WTC11 (cell line): ENCODE measurements at regions not wholly inside any gene's neighbourhood (a gene's known extent, or its start where the extent isn't known, plus 50 kb on each side); places are given as distances from the start of the nearest gene placed in this dataset.

Experiments
- ATAC-seq: fragments of 200-7000 bp; cut with Tn5 transposase; 2 replicates; pipeline ENCODE4 v1.10.0; 2021; ENCODE audit warnings: mild to moderate bottlenecking, moderate library complexity
- CTCF ChIA-PET: fragments of 300-600 bp; sonication (Branson Sonifier 250); formaldehyde crosslinking; loops from one replicate; lab custom pipeline; 2021; ENCODE audit warnings: antibody characterized with exemption; lab: Charles Lee
- POLR2A ChIA-PET: fragments of 350-600 bp; sonication (Branson Sonifier 250); formaldehyde crosslinking; loops from one replicate; lab custom pipeline; 2021; ENCODE audit warnings: antibody characterized with exemption; lab: Charles Lee
- DNase-seq: peaks from one replicate; pipeline ENCODE4 v3.0.0; 2021; ENCODE audit warnings: low spot score
- H3K27ac Mint-ChIP-seq: 2 replicates; pipeline ENCODE4 v1.8.0; 2021; ENCODE audit warnings: mixed read lengths
- H3K27me3 Mint-ChIP-seq: 2 replicates; pipeline ENCODE4 v1.8.0; 2021; ENCODE audit warnings: low read depth, mild to moderate bottlenecking, moderate library complexity, mixed read lengths
- H3K36me3 Mint-ChIP-seq: 2 replicates; pipeline ENCODE4 v1.8.0; 2021; ENCODE audit warnings: mixed read lengths
- H3K4me1 Mint-ChIP-seq: 2 replicates; pipeline ENCODE4 v1.8.0; 2022; ENCODE audit warnings: mixed read lengths
- H3K4me3 Mint-ChIP-seq: 2 replicates; pipeline ENCODE4 v1.8.0; 2021; ENCODE audit warnings: mild to moderate bottlenecking, moderate library complexity, mixed read lengths
- H3K9me3 Mint-ChIP-seq: 2 replicates; pipeline ENCODE4 v1.8.0; 2021; ENCODE audit warnings: mixed read lengths
- ESRRA ChIP-seq: sonication (generic); formaldehyde crosslinking; IDR thresholded peaks from 2 replicates; pipeline ENCODE4 v1.8.1; 2022; ENCODE audit warnings: mild to moderate bottlenecking, missing genetic modification reagents, borderline replicate concordance
- FOXP1 ChIP-seq: sonication (generic); formaldehyde crosslinking; IDR thresholded peaks from 2 replicates; pipeline ENCODE4 v1.8.0; 2022; ENCODE audit warnings: missing genetic modification reagents, mild to moderate bottlenecking, moderate library complexity, borderline replicate concordance
- GRHL2 ChIP-seq: fragments of 250-450 bp; sonication (Bioruptor Pico); IDR thresholded peaks from 2 replicates; pipeline ENCODE4 v1.8.0; 2022; ENCODE audit warnings: mild to moderate bottlenecking, moderate library complexity; ENCODE audit not compliant: insufficient replicate concordance, severe bottlenecking
- GTF2I ChIP-seq: fragments of 250-450 bp; sonication (Bioruptor Pico); conservative IDR thresholded peaks from 2 replicates; pipeline ENCODE4 v1.4.0; 2021; ENCODE audit warnings: mild to moderate bottlenecking
- MXD4 ChIP-seq: fragments of 250-450 bp; sonication (Bioruptor Pico); IDR thresholded peaks from 2 replicates; pipeline ENCODE4 v1.8.0; 2021; ENCODE audit warnings: mild to moderate bottlenecking, moderate library complexity, borderline replicate concordance
- MYBL2 ChIP-seq: sonication (generic); formaldehyde crosslinking; IDR thresholded peaks from 2 replicates; pipeline ENCODE4 v1.8.1; 2023; ENCODE audit warnings: mild to moderate bottlenecking, moderate library complexity, missing genetic modification reagents
- NR1H2 ChIP-seq: sonication (generic); formaldehyde crosslinking; IDR thresholded peaks from 2 replicates; pipeline ENCODE4 v1.9.0; 2021; ENCODE audit warnings: mild to moderate bottlenecking, moderate library complexity, missing genetic modification reagents
- PRRX2 ChIP-seq: fragments of 250-450 bp; sonication (Bioruptor Pico); IDR thresholded peaks from 2 replicates; pipeline ENCODE4 v1.8.0; 2021; ENCODE audit warnings: mild to moderate bottlenecking
- RELA ChIP-seq: sonication (generic); formaldehyde crosslinking; IDR thresholded peaks from 2 replicates; pipeline ENCODE4 v1.8.1; 2022; ENCODE audit warnings: missing genetic modification reagents, mild to moderate bottlenecking, borderline replicate concordance
- SMAD3 ChIP-seq: sonication (generic); formaldehyde crosslinking; IDR thresholded peaks from 2 replicates; pipeline ENCODE4 v1.8.0; 2022; ENCODE audit warnings: missing genetic modification reagents, mild to moderate bottlenecking, borderline replicate concordance
- SP1 ChIP-seq: sonication (generic); formaldehyde crosslinking; conservative IDR thresholded peaks from 2 replicates; pipeline ENCODE4 v1.8.1; 2022; ENCODE audit warnings: missing genetic modification reagents
- TCF7 ChIP-seq: sonication (generic); formaldehyde crosslinking; IDR thresholded peaks from 2 replicates; pipeline ENCODE4 v1.8.0; 2022; ENCODE audit warnings: mild to moderate bottlenecking, low read depth, missing genetic modification reagents, moderate library complexity
- TEAD4 ChIP-seq: sonication (generic); formaldehyde crosslinking; IDR thresholded peaks from 2 replicates; pipeline ENCODE4 v1.8.0; 2022; ENCODE audit warnings: mild to moderate bottlenecking, missing genetic modification reagents
- ZNF263 ChIP-seq: sonication (generic); formaldehyde crosslinking; IDR thresholded peaks from 2 replicates; pipeline ENCODE4 v1.8.1; 2022; ENCODE audit warnings: low read depth, mild to moderate bottlenecking, moderate library complexity, missing genetic modification reagents
- ZNF416 ChIP-seq: fragments of 250-450 bp; sonication (Bioruptor Pico); IDR thresholded peaks from 2 replicates; pipeline ENCODE4 v1.9.0; 2021; ENCODE audit warnings: mild to moderate bottlenecking, inconsistent platforms
- TF ChIP-seq, protein P1 (sequence below): sonication (generic); formaldehyde crosslinking; IDR thresholded peaks from 2 replicates; pipeline ENCODE4 v1.8.1; 2023; ENCODE audit warnings: mild to moderate bottlenecking, missing genetic modification reagents, moderate library complexity
- TF ChIP-seq, protein P2 (sequence below): sonication (generic); formaldehyde crosslinking; IDR thresholded peaks from 2 replicates; pipeline ENCODE4 v1.8.1; 2022; ENCODE audit warnings: low read depth, mild to moderate bottlenecking, moderate library complexity, missing genetic modification reagents, borderline replicate concordance
- TF ChIP-seq, protein P3 (sequence below): sonication (generic); formaldehyde crosslinking; IDR thresholded peaks from 2 replicates; pipeline ENCODE4 v1.8.1; 2023; ENCODE audit warnings: mild to moderate bottlenecking, missing genetic modification reagents, borderline replicate concordance
- TF ChIP-seq, protein P4 (sequence below): sonication (generic); formaldehyde crosslinking; conservative IDR thresholded peaks from 2 replicates; pipeline ENCODE4 v1.8.1; 2022; ENCODE audit warnings: mild to moderate bottlenecking, missing genetic modification reagents
- TF ChIP-seq, protein P5 (sequence below): sonication (generic); formaldehyde crosslinking; IDR thresholded peaks from 2 replicates; pipeline ENCODE4 v1.8.0; 2023; ENCODE audit warnings: missing genetic modification reagents
- TF ChIP-seq, protein P6 (sequence below): fragments of 250-450 bp; sonication (Bioruptor Pico); IDR thresholded peaks from 2 replicates; pipeline ENCODE4 v1.9.0; 2021; ENCODE audit warnings: moderate library complexity, mild to moderate bottlenecking, inconsistent platforms, borderline replicate concordance
- TF ChIP-seq, protein P7 (sequence below): sonication (generic); formaldehyde crosslinking; IDR thresholded peaks from 2 replicates; pipeline ENCODE4 v1.8.1; 2022; ENCODE audit warnings: mild to moderate bottlenecking, moderate library complexity, missing genetic modification reagents

DNA sequence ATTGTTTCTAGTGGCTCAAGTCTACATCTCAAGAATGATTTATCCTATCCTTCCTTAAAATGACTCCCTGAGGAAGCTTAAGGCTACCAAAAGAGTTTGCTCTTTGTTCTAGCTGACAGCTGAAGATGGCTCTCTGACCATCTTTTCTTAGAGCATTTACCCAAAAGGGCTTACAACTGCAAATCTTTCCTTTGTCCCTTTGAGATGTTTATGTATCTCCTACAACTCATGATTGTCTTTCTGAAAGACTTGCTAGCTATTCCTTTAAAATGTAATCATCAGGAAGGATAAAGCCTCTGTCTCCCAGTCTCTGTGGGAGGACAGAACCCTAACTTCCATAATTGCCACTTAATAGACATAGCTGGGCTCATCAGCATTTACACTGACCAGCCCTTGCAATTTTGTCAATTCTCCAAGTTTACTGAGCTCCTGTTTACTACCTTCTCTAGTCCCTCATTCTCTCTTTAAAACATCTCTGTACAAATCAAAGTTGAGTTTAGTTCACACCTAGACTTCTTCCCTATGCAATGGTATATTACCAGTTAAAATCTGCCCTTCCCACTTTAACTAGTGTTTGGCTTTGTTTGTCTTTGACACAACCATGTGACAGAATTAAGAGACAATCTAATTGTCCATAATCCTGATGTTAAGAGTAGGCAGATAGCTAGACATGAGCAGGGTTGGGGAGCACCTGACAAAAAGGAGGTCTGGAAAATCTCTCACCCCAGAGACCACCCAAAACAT, 188.2 kb downstream of the PTH2R start:
- Mint-ChIP-seq H3K36me3 (peaks cover 17% of the 10 kb centered on the region), H3K27ac (no peak overlapping the region), H3K27me3 (peaks cover 26% of the 10 kb centered on the region), H3K4me1 (peaks cover 17% of the 10 kb centered on the region), H3K9me3 (peaks cover 43% of the 10 kb centered on the region), H3K4me3 (no peak overlapping the region)
- DNase-seq: no peak
- ChIA-PET CTCF (interaction anchor here (1.7 kb wide), 1 partner anchor 188 kb away, joined by 8 read pairs; the partner anchor contains the start of gene PTH2R), POLR2A (no interaction called here)
- TF ChIP-seq, protein P1, sequence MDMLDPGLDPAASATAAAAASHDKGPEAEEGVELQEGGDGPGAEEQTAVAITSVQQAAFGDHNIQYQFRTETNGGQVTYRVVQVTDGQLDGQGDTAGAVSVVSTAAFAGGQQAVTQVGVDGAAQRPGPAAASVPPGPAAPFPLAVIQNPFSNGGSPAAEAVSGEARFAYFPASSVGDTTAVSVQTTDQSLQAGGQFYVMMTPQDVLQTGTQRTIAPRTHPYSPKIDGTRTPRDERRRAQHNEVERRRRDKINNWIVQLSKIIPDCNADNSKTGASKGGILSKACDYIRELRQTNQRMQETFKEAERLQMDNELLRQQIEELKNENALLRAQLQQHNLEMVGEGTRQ (CRISPR knock-in tag): no peak
- TF ChIP-seq TEAD4 (CRISPR knock-in tag) (no peak), FOXP1 (CRISPR knock-in tag) (no peak), MYBL2 (no peak), ZNF416 (no peak), PRRX2 (CRISPR knock-in tag) (no peak)
- TF ChIP-seq, protein P2, sequence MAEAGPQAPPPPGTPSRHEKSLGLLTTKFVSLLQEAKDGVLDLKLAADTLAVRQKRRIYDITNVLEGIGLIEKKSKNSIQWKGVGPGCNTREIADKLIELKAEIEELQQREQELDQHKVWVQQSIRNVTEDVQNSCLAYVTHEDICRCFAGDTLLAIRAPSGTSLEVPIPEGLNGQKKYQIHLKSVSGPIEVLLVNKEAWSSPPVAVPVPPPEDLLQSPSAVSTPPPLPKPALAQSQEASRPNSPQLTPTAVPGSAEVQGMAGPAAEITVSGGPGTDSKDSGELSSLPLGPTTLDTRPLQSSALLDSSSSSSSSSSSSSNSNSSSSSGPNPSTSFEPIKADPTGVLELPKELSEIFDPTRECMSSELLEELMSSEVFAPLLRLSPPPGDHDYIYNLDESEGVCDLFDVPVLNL (CRISPR knock-in tag): no peak
- ATAC-seq: peak; percentile 84

DNA sequence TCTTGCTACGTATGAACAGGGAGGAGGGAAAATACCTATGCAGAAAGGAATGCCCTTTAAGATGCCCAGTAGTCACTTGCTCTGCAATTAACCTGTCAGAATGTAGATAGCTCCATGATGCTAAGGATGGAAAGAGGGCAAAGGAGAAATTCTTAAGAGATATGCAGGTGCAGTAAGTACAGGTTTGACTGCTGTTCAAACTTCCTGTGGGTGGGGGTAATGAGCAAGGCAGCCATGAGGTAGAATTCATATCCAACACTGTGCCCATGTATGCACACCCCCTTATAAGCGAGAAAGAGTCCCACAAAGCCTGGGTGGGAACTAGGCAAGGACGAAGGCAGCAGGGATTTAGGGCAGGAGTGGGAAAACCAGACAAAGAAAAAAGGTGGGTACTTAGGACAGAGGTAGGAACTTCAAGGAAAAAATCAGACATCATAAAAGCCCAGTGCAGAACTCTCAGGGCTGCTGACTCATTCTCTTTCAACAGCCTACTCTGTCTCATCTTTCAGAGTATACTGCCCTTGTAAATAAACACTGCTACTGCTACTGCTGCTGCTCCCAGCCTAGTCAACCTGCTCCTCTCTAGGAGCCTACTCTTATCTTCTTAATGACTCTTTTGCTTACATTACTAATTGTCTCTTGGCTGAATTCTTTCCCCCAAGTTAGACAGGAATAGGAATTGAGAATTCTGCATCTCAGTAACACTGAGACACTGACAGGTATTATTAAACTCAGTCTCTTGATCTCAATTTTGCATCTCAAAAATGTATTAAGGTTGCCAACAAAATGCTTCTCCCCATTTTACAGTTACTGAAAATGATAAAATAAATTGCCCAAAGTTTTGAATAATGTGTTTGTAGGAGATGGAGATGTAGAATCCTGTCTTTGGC, 189.0 kb downstream of the PTH2R start:
- ChIA-PET CTCF (interaction anchor here (1.7 kb wide), 1 partner anchor 189 kb away, joined by 8 read pairs; the partner anchor contains the start of gene PTH2R), POLR2A (no interaction called here)
- H3K36me3 Mint-ChIP-seq: peaks cover 17% of the 10 kb centered on the region
- H3K27ac Mint-ChIP-seq: no peak overlapping the region
- DNase-seq (no peak), ATAC-seq (peak; percentile 37)
- no peak for TF ChIP-seq SMAD3
- no peak for TF ChIP-seq GRHL2 (CRISPR knock-in tag)
- TF ChIP-seq ESRRA (CRISPR knock-in tag): no peak
- no peak for TF ChIP-seq GTF2I (CRISPR knock-in tag)
- TF ChIP-seq, protein P3, sequence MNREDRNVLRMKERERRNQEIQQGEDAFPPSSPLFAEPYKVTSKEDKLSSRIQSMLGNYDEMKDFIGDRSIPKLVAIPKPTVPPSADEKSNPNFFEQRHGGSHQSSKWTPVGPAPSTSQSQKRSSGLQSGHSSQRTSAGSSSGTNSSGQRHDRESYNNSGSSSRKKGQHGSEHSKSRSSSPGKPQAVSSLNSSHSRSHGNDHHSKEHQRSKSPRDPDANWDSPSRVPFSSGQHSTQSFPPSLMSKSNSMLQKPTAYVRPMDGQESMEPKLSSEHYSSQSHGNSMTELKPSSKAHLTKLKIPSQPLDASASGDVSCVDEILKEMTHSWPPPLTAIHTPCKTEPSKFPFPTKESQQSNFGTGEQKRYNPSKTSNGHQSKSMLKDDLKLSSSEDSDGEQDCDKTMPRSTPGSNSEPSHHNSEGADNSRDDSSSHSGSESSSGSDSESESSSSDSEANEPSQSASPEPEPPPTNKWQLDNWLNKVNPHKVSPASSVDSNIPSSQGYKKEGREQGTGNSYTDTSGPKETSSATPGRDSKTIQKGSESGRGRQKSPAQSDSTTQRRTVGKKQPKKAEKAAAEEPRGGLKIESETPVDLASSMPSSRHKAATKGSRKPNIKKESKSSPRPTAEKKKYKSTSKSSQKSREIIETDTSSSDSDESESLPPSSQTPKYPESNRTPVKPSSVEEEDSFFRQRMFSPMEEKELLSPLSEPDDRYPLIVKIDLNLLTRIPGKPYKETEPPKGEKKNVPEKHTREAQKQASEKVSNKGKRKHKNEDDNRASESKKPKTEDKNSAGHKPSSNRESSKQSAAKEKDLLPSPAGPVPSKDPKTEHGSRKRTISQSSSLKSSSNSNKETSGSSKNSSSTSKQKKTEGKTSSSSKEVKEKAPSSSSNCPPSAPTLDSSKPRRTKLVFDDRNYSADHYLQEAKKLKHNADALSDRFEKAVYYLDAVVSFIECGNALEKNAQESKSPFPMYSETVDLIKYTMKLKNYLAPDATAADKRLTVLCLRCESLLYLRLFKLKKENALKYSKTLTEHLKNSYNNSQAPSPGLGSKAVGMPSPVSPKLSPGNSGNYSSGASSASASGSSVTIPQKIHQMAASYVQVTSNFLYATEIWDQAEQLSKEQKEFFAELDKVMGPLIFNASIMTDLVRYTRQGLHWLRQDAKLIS: no peak
- TF ChIP-seq, protein P4, sequence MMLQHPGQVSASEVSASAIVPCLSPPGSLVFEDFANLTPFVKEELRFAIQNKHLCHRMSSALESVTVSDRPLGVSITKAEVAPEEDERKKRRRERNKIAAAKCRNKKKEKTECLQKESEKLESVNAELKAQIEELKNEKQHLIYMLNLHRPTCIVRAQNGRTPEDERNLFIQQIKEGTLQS: no peak
- TF ChIP-seq, protein P5, sequence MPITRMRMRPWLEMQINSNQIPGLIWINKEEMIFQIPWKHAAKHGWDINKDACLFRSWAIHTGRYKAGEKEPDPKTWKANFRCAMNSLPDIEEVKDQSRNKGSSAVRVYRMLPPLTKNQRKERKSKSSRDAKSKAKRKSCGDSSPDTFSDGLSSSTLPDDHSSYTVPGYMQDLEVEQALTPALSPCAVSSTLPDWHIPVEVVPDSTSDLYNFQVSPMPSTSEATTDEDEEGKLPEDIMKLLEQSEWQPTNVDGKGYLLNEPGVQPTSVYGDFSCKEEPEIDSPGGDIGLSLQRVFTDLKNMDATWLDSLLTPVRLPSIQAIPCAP (CRISPR knock-in tag): no peak
- no peak for TF ChIP-seq MXD4
- TF ChIP-seq, protein P6, sequence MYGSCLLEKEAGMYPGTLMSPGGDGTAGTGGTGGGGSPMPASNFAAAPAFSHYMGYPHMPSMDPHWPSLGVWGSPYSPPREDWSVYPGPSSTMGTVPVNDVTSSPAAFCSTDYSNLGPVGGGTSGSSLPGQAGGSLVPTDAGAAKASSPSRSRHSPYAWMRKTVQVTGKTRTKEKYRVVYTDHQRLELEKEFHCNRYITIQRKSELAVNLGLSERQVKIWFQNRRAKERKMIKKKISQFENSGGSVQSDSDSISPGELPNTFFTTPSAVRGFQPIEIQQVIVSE (CRISPR knock-in tag): no peak
- TF ChIP-seq, protein P7, sequence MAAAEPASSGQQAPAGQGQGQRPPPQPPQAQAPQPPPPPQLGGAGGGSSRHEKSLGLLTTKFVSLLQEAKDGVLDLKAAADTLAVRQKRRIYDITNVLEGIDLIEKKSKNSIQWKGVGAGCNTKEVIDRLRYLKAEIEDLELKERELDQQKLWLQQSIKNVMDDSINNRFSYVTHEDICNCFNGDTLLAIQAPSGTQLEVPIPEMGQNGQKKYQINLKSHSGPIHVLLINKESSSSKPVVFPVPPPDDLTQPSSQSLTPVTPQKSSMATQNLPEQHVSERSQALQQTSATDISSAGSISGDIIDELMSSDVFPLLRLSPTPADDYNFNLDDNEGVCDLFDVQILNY (CRISPR knock-in tag): no peak
- no peak for TF ChIP-seq RELA
- TF ChIP-seq TCF7: no peak
- no peak for TF ChIP-seq NR1H2 (CRISPR knock-in tag)
- no peak for TF ChIP-seq SP1
- no peak for TF ChIP-seq ZNF263 (CRISPR knock-in tag)
- peaks cover 17% of the 10 kb centered on the region for H3K4me1 Mint-ChIP-seq
- H3K27me3 Mint-ChIP-seq: peaks cover 26% of the 10 kb centered on the region
- H3K4me3 Mint-ChIP-seq: no peak overlapping the region
- H3K9me3 Mint-ChIP-seq: peaks cover 51% of the 10 kb centered on the region
